NCI-H1436 (cell line): ENCODE measurements at regions not wholly inside any gene's neighbourhood (a gene's known extent, or its start where the extent isn't known, plus 50 kb on each side); places are given as distances from the start of the nearest gene placed in this dataset.

Experiments
- DNase-seq: peaks from one replicate; lab custom pipeline; 2025; lab: John Stamatoyannopoulos, UW

GRCh38 chr22:48234011-48234410 lies 1471.6 kb downstream of the TBC1D22A start:
- DNase-seq, result no peak

GRCh38 chr22:48233586-48233985 lies 1471.1 kb downstream of the TBC1D22A start:
- DNase-seq, result no peak

- no peak for DNase-seq
Observed at GRCh38 chr22:48228468-48228867, 1466.0 kb downstream of the TBC1D22A start.

GRCh38 chr22:48227341-48228018 lies 1465.0 kb downstream of the TBC1D22A start:
- no peak for DNase-seq

- no peak for DNase-seq
Observed at GRCh38 chr22:48226026-48227013, 1463.9 kb downstream of the TBC1D22A start.

GRCh38 chr22:48224332-48224731 lies 1461.9 kb downstream of the TBC1D22A start:
- DNase-seq, result no peak

GRCh38 chr22:48223488-48224190 lies 1461.2 kb downstream of the TBC1D22A start:
- DNase-seq, result no peak

- no peak for DNase-seq
Observed at GRCh38 chr22:48222742-48223487, 1460.5 kb downstream of the TBC1D22A start.

GRCh38 chr22:48218889-48219420 lies 1456.5 kb downstream of the TBC1D22A start:
- no peak for DNase-seq

- DNase-seq, result no peak
Observed at GRCh38 chr22:48217596-48217995, 1455.1 kb downstream of the TBC1D22A start.

- DNase-seq, result no peak
Observed at GRCh38 chr22:48212727-48213126, 1450.3 kb downstream of the TBC1D22A start.

- DNase-seq, result no peak
Observed at GRCh38 chr22:48210812-48211211, 1448.4 kb downstream of the TBC1D22A start.

- DNase-seq, result no peak
Observed at GRCh38 chr22:48210198-48210580, 1447.7 kb downstream of the TBC1D22A start.

GRCh38 chr22:48209473-48210197 lies 1447.2 kb downstream of the TBC1D22A start:
- DNase-seq, result no peak

- DNase-seq, result no peak
Observed at GRCh38 chr22:48208894-48209293, 1446.4 kb downstream of the TBC1D22A start.

GRCh38 chr22:48207919-48208535 lies 1445.6 kb downstream of the TBC1D22A start:
- DNase-seq, result no peak

GRCh38 chr22:48205790-48206189 lies 1443.3 kb downstream of the TBC1D22A start:
- no peak for DNase-seq

GRCh38 chr22:48205161-48205560 lies 1442.7 kb downstream of the TBC1D22A start:
- no peak for DNase-seq

GRCh38 chr22:48204296-48204695 lies 1441.8 kb downstream of the TBC1D22A start:
- no peak for DNase-seq

GRCh38 chr22:48199667-48200066 lies 1437.2 kb downstream of the TBC1D22A start:
- no peak for DNase-seq
